Fibroblast of lung (primary cell): ENCODE measurements at regions not wholly inside any gene's neighbourhood (a gene's known extent, or its start where the extent isn't known, plus 50 kb on each side); places are given as distances from the start of the nearest gene placed in this dataset.

Source experiments
- EZH2 ChIP-seq: IDR thresholded peaks from 2 replicates; pipeline ENCODE4 v1.5.1; 2012; ENCODE audit warnings: low read length, control low read depth, mild to moderate bottlenecking; ENCODE audit errors: missing control alignments
- TF ChIP-seq, protein P1 (sequence below), 2 donors: IDR thresholded peaks in 1 of 2; conservative IDR thresholded peaks in 1 of 2; 1 replicate in 1 of 2; 2 replicates in 1 of 2; pipeline ENCODE4 v1.5.1; 2011 to 2012; ENCODE audit warnings: low read length in 2 of 2, control low read depth in 1 of 2, inconsistent platforms in 1 of 2, low read depth in 1 of 2, mild to moderate bottlenecking in 1 of 2

DNA sequence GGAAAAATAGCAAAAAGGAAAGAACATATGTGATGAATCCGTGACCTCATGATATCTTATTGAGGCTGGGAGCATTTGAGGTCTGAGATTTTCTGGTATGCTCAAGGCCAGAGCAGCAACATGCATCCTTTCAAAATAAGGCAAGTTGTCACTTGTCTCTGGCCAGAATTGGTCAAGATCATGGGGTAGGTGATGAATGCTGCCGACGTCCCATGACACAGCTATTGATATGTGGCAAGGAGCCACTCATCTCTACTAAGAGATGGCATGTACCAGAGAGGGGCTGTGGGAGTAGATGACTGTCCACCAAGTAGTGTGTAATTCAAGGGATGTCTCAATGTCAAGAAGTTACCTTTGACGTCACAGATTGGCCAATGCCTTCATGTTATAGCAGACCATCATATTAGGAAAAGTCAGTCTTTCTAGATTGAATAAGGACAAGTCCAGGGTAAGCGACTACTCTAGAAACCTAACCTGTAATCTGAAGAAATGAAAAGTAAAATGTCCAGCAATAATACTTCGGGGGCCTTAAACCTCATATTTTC is 527.4 kb downstream of the BMP2 start:
- TF ChIP-seq EZH2, result no peak
- TF ChIP-seq, protein P1, sequence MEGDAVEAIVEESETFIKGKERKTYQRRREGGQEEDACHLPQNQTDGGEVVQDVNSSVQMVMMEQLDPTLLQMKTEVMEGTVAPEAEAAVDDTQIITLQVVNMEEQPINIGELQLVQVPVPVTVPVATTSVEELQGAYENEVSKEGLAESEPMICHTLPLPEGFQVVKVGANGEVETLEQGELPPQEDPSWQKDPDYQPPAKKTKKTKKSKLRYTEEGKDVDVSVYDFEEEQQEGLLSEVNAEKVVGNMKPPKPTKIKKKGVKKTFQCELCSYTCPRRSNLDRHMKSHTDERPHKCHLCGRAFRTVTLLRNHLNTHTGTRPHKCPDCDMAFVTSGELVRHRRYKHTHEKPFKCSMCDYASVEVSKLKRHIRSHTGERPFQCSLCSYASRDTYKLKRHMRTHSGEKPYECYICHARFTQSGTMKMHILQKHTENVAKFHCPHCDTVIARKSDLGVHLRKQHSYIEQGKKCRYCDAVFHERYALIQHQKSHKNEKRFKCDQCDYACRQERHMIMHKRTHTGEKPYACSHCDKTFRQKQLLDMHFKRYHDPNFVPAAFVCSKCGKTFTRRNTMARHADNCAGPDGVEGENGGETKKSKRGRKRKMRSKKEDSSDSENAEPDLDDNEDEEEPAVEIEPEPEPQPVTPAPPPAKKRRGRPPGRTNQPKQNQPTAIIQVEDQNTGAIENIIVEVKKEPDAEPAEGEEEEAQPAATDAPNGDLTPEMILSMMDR (conservative IDR thresholded peaks at IDR 0.05 in 1 of 2, IDR thresholded peaks at IDR 0.05 in 1 of 2; ENCODE audit: low read depth in 1 of 2, low read length in 2 of 2), result no peak
